ENCODE measurements at regions not wholly inside any gene's neighbourhood (a gene's known extent, or its start where the extent isn't known, plus 50 kb on each side); places are given as distances from the start of the nearest gene placed in this dataset.
"Not testable (repeated sequence)": the region's sequence is repeated elsewhere in the genome, so short reads cannot be mapped to it uniquely, and the experiment has no call there.

GRCh38 chr11:43177975-43178374 is 133.8 kb upstream of the API5 start:
- intact Hi-C loops (cut with DNase I) = no loop called here
- Histone ChIP-seq H3K36me3 (no peaks in the 10 kb centered on the region), H3K9me3 (no peaks in the 10 kb centered on the region), H3K4me3 (no peak overlapping the region), H3K27ac (replicated peaks in 1 of 4) (no peak overlapping the region), H3K27me3 (no peaks in the 10 kb centered on the region), H3K4me1 (no peaks in the 10 kb centered on the region)
- TF ChIP-seq CTCF (IDR thresholded peaks at IDR 0.05) (no peak), POLR2A (IDR thresholded peaks at IDR 0.05; ENCODE audit: low read depth) (no peak), POLR2AphosphoS5 (IDR thresholded peaks at IDR 0.05) (no peak), EP300 (IDR thresholded peaks at IDR 0.05) (no peak)
- WGBS = 67% methylated on average over 3 of the region's 3 CpGs
- DNase-seq (ENCODE audit: extremely low spot score) = no peak

DNA sequence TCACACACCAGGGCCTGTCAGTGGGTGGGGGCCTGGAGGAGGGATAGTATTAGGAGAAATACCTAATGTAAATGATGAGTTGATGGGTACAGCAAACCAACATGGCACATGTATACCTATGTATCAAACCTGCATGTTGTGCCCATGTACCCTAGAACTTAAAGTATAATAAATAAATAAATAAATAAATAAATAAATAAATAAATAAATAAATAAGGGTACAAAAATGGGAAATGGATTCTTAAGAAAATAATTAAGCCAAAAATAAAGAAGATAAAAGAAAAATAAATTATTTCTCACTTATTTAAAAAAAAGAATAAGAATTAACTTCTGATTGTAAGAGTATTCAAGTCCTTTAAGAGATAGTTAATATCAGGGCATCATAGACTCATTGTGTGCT is 117.3 kb upstream of the API5 start:
- H3K27me3 ChIP-seq; H3K9me3 ChIP-seq; DNase-seq (ENCODE audit: extremely low spot score); H3K4me1 ChIP-seq; H3K4me3 ChIP-seq; H3K36me3 ChIP-seq; intact Hi-C loops (cut with DNase I); H3K27ac ChIP-seq (replicated peaks in 1 of 4): not testable (repeated sequence)

- WGBS = 52% methylated on average over 1 of the region's 1 CpG
- no peak overlapping the region for H3K4me3 ChIP-seq
- H3K36me3 ChIP-seq = no peaks in the 10 kb centered on the region
- DNase-seq (ENCODE audit: extremely low spot score) = no peak
- no peaks in the 10 kb centered on the region for H3K27me3 ChIP-seq
- H3K27ac ChIP-seq (replicated peaks in 1 of 4) = no peak overlapping the region
- no peaks in the 10 kb centered on the region for H3K9me3 ChIP-seq
- no peak for TF ChIP-seq POLR2AphosphoS5 (IDR thresholded peaks at IDR 0.05)
- no peak for TF ChIP-seq CTCF (IDR thresholded peaks at IDR 0.05)
- TF ChIP-seq EP300 (IDR thresholded peaks at IDR 0.05) = no peak
- no peak for TF ChIP-seq POLR2A (IDR thresholded peaks at IDR 0.05; ENCODE audit: low read depth)
- H3K4me1 ChIP-seq = no peaks in the 10 kb centered on the region
- intact Hi-C loops (cut with DNase I) = no loop called here
Observed at GRCh38 chr11:43197379-43197778, 114.4 kb upstream of the API5 start.

DNA sequence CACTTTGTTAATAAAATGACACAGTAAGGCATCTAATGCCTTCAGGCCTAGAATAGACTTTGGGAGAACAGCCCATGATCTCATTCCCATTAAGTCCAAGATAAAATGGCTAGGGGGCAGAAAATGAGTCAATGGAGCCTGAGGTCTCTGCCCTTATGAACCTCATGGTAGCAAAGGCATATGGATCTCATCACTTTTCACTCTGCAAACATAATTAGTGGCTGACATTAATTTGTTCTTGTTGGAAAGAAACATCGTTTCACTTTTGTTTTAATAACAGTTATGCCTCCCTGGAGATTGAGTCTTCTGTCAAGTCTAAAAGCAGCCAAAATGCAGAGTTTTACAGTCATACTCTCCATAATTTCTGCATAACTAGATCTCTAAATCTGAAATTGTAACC is 111.8 kb upstream of the API5 start:
- intact Hi-C loops (cut with DNase I) = no loop called here
- DNase-seq (ENCODE audit: extremely low spot score) = no peak
- no peaks in the 10 kb centered on the region for H3K4me1 ChIP-seq
- no peak overlapping the region for H3K4me3 ChIP-seq
- H3K9me3 ChIP-seq = no peaks in the 10 kb centered on the region
- H3K36me3 ChIP-seq = no peaks in the 10 kb centered on the region
- no peaks in the 10 kb centered on the region for H3K27me3 ChIP-seq
- no peak overlapping the region for H3K27ac ChIP-seq (replicated peaks in 1 of 4)
- TF ChIP-seq CTCF (IDR thresholded peaks at IDR 0.05) (no peak), POLR2A (IDR thresholded peaks at IDR 0.05; ENCODE audit: low read depth) (no peak), EP300 (IDR thresholded peaks at IDR 0.05) (no peak), POLR2AphosphoS5 (IDR thresholded peaks at IDR 0.05) (no peak)
- 26% methylated on average over 1 of the region's 1 CpG for WGBS

- DNase-seq (ENCODE audit: extremely low spot score) = no peak
- no peaks in the 10 kb centered on the region for H3K27me3 ChIP-seq
- WGBS = 53% methylated on average over 10 of the region's 10 CpGs
Observed at GRCh38 chr11:43212279-43212678, 99.5 kb upstream of the API5 start.

More at GRCh38 chr11:43212279-43212678, 99.5 kb upstream of the API5 start:
- Histone ChIP-seq H3K36me3 (no peaks in the 10 kb centered on the region), H3K4me1 (no peaks in the 10 kb centered on the region), H3K27ac (replicated peaks in 1 of 4) (no peak overlapping the region), H3K9me3 (peaks cover 0 to 26% (median 7%) of the 10 kb centered on the region in 4 donors), H3K4me3 (no peak overlapping the region)
- intact Hi-C loops (cut with DNase I) = no loop called here
- no peak for TF ChIP-seq POLR2A (IDR thresholded peaks at IDR 0.05; ENCODE audit: low read depth)
- no peak for TF ChIP-seq EP300 (IDR thresholded peaks at IDR 0.05)
- no peak for TF ChIP-seq POLR2AphosphoS5 (IDR thresholded peaks at IDR 0.05)
- no peak for TF ChIP-seq CTCF (IDR thresholded peaks at IDR 0.05)

All from esophagus muscularis mucosa (tissue), 4 donors.